GM10248 (cell line): ENCODE measurements at regions not wholly inside any gene's neighbourhood (a gene's known extent, or its start where the extent isn't known, plus 50 kb on each side); places are given as distances from the start of the nearest gene placed in this dataset.

Experiments
- CTCF ChIA-PET: fragments of 300-600 bp; sonication (Branson Sonifier 250); formaldehyde crosslinking; extraction: SDS; loops from one replicate; lab custom pipeline; 2021; ENCODE audit warnings: antibody characterized with exemption; lab: Yijun Ruan, JAX
- POLR2A ChIA-PET: fragments of 350-650 bp; sonication (Branson Sonifier 250); formaldehyde crosslinking; extraction: SDS; loops from one replicate; lab custom pipeline; 2020; ENCODE audit warnings: antibody characterized with exemption; lab: Yijun Ruan, JAX
- DNase-seq: peaks from one replicate; pipeline ENCODE4 v3.0.0; 2012; ENCODE audit errors: extremely low spot score
- TF ChIP-seq, protein P1 (sequence below): IDR thresholded peaks from 2 replicates; pipeline ENCODE4 v1.5.1; 2012; ENCODE audit warnings: mild to moderate bottlenecking, low read depth; ENCODE audit errors: extremely low read depth, missing control alignments, control extremely low read depth

DNA sequence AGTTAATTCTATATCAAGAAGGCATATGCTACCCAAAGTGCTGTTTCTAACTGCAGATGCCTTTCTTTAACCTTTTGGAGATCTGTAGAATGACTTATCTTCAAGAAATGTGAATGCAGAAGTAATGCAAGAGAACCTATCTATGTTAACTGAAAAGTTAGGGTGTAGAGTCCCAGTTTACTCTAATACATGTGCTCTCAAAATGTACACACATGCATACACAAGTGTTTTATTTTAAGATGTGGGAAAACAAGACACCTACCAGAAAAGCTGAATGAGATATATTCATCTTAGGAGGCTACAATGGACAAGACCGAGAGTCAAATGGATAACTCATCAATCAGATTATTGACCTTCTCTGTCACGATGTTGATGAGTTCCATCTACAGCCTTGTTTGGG lies 80.9 kb downstream of the CDCA7 start:
- CTCF ChIA-PET, result no interaction called here
- no peak for DNase-seq
- TF ChIP-seq, protein P1, sequence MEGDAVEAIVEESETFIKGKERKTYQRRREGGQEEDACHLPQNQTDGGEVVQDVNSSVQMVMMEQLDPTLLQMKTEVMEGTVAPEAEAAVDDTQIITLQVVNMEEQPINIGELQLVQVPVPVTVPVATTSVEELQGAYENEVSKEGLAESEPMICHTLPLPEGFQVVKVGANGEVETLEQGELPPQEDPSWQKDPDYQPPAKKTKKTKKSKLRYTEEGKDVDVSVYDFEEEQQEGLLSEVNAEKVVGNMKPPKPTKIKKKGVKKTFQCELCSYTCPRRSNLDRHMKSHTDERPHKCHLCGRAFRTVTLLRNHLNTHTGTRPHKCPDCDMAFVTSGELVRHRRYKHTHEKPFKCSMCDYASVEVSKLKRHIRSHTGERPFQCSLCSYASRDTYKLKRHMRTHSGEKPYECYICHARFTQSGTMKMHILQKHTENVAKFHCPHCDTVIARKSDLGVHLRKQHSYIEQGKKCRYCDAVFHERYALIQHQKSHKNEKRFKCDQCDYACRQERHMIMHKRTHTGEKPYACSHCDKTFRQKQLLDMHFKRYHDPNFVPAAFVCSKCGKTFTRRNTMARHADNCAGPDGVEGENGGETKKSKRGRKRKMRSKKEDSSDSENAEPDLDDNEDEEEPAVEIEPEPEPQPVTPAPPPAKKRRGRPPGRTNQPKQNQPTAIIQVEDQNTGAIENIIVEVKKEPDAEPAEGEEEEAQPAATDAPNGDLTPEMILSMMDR, result no peak

DNA sequence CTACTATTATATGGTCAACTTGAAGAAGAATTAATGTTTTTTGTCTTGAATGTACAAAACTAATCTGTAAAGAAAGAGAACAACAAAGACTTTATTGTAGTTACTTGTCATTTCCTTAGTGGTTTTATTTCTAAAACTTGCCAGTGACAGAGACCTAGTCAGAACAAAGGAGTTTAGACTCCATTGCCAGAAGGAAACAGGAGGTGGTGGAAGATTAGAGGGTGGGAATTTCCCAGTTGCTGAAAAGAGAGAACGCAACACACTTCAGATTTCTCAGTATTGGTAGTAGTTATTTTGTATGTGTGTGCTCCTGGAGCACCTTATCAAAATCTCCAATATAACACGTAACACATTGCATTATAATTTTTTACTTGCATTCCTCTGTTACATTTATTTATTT lies 81.4 kb downstream of the CDCA7 start:
- POLR2A ChIA-PET, result no interaction called here
- TF ChIP-seq, protein P1, result no peak
- no peak for DNase-seq
- CTCF ChIA-PET, result no interaction called here

More for the DNA sequence above, 80.9 kb downstream of the CDCA7 start:
- POLR2A ChIA-PET, result no interaction called here

DNA sequence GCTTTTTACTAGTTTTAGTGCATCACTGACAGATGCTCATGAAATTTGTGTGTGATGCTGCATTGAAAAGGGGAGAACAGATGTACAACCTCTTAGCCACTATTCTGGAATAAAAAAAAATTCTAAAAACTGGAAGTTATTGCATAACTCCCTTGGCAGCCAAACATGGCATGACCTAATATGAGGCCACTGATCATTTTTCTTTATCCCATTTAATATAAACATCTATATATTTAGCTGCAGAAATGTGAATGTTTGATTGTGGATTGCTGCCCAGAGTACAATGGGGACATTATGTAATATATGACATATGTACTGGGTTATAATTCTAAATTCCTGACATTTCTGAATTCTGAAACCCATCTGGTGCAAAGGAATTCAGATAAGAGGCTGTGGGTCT lies 86.5 kb downstream of the CDCA7 start:
- TF ChIP-seq, protein P1, result no peak
- DNase-seq, result no peak
- ChIA-PET CTCF (no interaction called here), POLR2A (no interaction called here)

DNA sequence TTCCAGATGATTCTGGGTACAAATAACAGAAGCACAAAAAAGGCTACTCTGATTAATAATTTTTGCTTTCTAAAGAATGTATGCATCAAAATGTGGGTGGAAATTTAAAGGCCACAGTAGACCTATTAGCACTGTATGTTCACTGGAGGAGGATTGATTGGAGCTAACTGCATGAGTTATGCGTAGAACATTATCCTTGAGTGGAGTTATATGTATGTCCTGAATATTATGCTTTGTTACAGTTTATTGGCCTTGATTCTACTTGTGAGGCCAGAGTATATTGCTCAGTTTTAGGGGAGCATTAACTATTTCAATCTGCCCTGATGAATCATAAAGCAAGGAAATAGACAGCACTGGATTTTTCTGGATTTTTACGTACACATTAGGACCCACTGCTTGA lies 87.9 kb downstream of the CDCA7 start:
- TF ChIP-seq, protein P1, result no peak
- ChIA-PET POLR2A (no interaction called here), CTCF (no interaction called here)
- no peak for DNase-seq

DNA sequence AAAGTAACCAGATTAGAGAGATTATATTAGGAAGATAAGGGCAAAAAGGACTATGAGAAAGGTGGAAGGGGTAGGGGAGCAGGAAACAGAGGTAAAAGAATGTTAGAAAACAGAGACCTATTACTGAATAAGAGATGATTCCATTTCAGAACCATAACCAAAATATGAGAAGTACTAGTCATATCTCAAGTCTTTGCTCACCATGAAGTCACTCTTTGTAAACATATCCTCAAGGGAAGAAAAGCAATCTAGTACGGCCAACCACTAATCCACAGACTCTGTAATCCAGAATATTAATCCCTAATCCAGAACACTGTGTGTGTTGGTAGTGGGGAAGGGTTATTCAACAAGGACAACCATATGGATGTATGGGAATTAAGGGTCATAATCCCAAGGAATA lies 92.0 kb downstream of the CDCA7 start:
- CTCF ChIA-PET, result interaction anchor here (1.0 kb wide), 1 partner anchor 9 kb away, joined by 3 read pairs; no protein-coding TSS in a partner anchor
- TF ChIP-seq, protein P1, result no peak
- DNase-seq, result no peak
- POLR2A ChIA-PET, result no interaction called here

DNA sequence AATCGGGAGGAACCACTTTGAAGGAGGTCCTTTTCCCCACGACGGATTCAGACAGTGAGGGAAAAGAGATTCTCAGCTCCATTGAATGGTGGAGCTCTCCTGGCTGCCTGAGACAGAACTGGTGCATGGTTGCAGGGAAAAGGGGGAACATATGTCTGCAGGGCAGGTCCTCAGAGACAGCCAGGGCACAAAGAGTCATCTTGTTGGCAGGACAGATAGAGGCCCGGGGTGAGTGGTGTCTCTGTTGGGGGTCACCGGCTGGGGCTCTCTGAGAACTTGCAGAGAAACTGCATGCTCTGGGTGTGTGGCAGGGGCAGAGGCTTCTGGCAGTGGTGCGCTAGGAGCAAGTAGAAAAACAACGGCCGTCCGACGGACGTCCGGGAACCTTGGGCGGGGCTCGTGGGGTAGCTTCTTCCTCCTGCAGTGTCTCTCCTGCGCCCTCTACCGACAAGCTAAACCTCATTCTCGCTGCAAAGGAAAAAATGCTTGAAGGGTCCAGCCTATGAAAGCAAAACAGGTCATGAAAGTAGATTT lies 94.3 kb downstream of the CDCA7 start:
- CTCF ChIA-PET, result interaction anchor here (0.8 to 3.0 kb wide), 21 partner anchors 8 to 892 kb away, joined by 3 to 37 read pairs (median 4); no protein-coding TSS in a partner anchor
- peak; percentile 72 for DNase-seq
- POLR2A ChIA-PET, result interaction anchor here (0.6 kb wide), 1 partner anchor 1783 kb away, joined by 11 read pairs; no protein-coding TSS in a partner anchor
- TF ChIP-seq, protein P1, result peak; percentile 40
